ENCODE measurements at regions not wholly inside any gene's neighbourhood (a gene's known extent, or its start where the extent isn't known, plus 50 kb on each side); places are given as distances from the start of the nearest gene placed in this dataset.

GRCh38 chr12:125330645-125331341 is 265.6 kb downstream of the AACS start (continued):
- TF ChIP-seq CHD7 (IDR thresholded peaks at IDR 0.05; ENCODE audit: insufficient replicate concordance, low read length) (no peak), SP1 (IDR thresholded peaks at IDR 0.05; ENCODE audit: low read depth, low read length) (no peak), EP300 (IDR thresholded peaks at IDR 0.05; ENCODE audit: borderline replicate concordance in 1 of 2, low read depth in 2 of 2, low read length in 2 of 2) (no peak), EZH2 (IDR thresholded peaks at IDR 0.05; ENCODE audit: low read depth, low read length, severe bottlenecking) (no peak)
